WTC11 (cell line): ENCODE measurements at regions not wholly inside any gene's neighbourhood (a gene's known extent, or its start where the extent isn't known, plus 50 kb on each side); places are given as distances from the start of the nearest gene placed in this dataset.

Source experiments
- ATAC-seq: fragments of 200-7000 bp; cut with Tn5 transposase; 2 replicates; pipeline ENCODE4 v1.10.0; 2021; ENCODE audit warnings: mild to moderate bottlenecking, moderate library complexity
- CTCF ChIA-PET: fragments of 300-600 bp; sonication (Branson Sonifier 250); formaldehyde crosslinking; loops from one replicate; lab custom pipeline; 2021; ENCODE audit warnings: antibody characterized with exemption; lab: Charles Lee
- POLR2A ChIA-PET: fragments of 350-600 bp; sonication (Branson Sonifier 250); formaldehyde crosslinking; loops from one replicate; lab custom pipeline; 2021; ENCODE audit warnings: antibody characterized with exemption; lab: Charles Lee
- DNase-seq: peaks from one replicate; pipeline ENCODE4 v3.0.0; 2021; ENCODE audit warnings: low spot score
- H3K27ac Mint-ChIP-seq: 2 replicates; pipeline ENCODE4 v1.8.0; 2021; ENCODE audit warnings: mixed read lengths
- H3K27me3 Mint-ChIP-seq: 2 replicates; pipeline ENCODE4 v1.8.0; 2021; ENCODE audit warnings: low read depth, mild to moderate bottlenecking, moderate library complexity, mixed read lengths
- H3K36me3 Mint-ChIP-seq: 2 replicates; pipeline ENCODE4 v1.8.0; 2021; ENCODE audit warnings: mixed read lengths
- H3K4me1 Mint-ChIP-seq: 2 replicates; pipeline ENCODE4 v1.8.0; 2022; ENCODE audit warnings: mixed read lengths
- H3K4me3 Mint-ChIP-seq: 2 replicates; pipeline ENCODE4 v1.8.0; 2021; ENCODE audit warnings: mild to moderate bottlenecking, moderate library complexity, mixed read lengths
- H3K9me3 Mint-ChIP-seq: 2 replicates; pipeline ENCODE4 v1.8.0; 2021; ENCODE audit warnings: mixed read lengths
- ATF1 ChIP-seq: sonication (generic); formaldehyde crosslinking; IDR thresholded peaks from 2 replicates; pipeline ENCODE4 v1.8.1; 2023; ENCODE audit warnings: mild to moderate bottlenecking, moderate library complexity, missing genetic modification reagents
- CREM ChIP-seq: sonication (generic); formaldehyde crosslinking; IDR thresholded peaks from 2 replicates; pipeline ENCODE4 v1.8.1; 2022; ENCODE audit warnings: mild to moderate bottlenecking, missing genetic modification reagents, moderate library complexity
- E2F4 ChIP-seq: sonication (generic); formaldehyde crosslinking; IDR thresholded peaks from 2 replicates; pipeline ENCODE4 v1.8.1; 2022; ENCODE audit warnings: low read depth, mild to moderate bottlenecking, moderate library complexity, missing genetic modification reagents, borderline replicate concordance
- ESRRA ChIP-seq: sonication (generic); formaldehyde crosslinking; IDR thresholded peaks from 2 replicates; pipeline ENCODE4 v1.8.1; 2022; ENCODE audit warnings: mild to moderate bottlenecking, missing genetic modification reagents, borderline replicate concordance
- MXD4 ChIP-seq: fragments of 250-450 bp; sonication (Bioruptor Pico); IDR thresholded peaks from 2 replicates; pipeline ENCODE4 v1.8.0; 2021; ENCODE audit warnings: mild to moderate bottlenecking, moderate library complexity, borderline replicate concordance
- MYBL2 ChIP-seq: sonication (generic); formaldehyde crosslinking; IDR thresholded peaks from 2 replicates; pipeline ENCODE4 v1.8.1; 2023; ENCODE audit warnings: mild to moderate bottlenecking, moderate library complexity, missing genetic modification reagents
- NFATC4 ChIP-seq: fragments of 250-450 bp; sonication (Bioruptor Pico); IDR thresholded peaks from 2 replicates; pipeline ENCODE4 v1.9.0; 2021; ENCODE audit warnings: mild to moderate bottlenecking
- NR1H2 ChIP-seq: sonication (generic); formaldehyde crosslinking; IDR thresholded peaks from 2 replicates; pipeline ENCODE4 v1.9.0; 2021; ENCODE audit warnings: mild to moderate bottlenecking, moderate library complexity, missing genetic modification reagents
- OVOL2 ChIP-seq: fragments of 250-450 bp; sonication (Bioruptor Pico); IDR thresholded peaks from 2 replicates; pipeline ENCODE4 v1.9.0; 2021; ENCODE audit warnings: mild to moderate bottlenecking, borderline replicate concordance
- PREB ChIP-seq: sonication (generic); formaldehyde crosslinking; IDR thresholded peaks from 2 replicates; pipeline ENCODE4 v1.8.1; 2022; ENCODE audit warnings: mild to moderate bottlenecking, missing genetic modification reagents, moderate library complexity, borderline replicate concordance
- PRRX2 ChIP-seq: fragments of 250-450 bp; sonication (Bioruptor Pico); IDR thresholded peaks from 2 replicates; pipeline ENCODE4 v1.8.0; 2021; ENCODE audit warnings: mild to moderate bottlenecking
- RORB ChIP-seq: fragments of 250-450 bp; sonication (Bioruptor Pico); IDR thresholded peaks from 2 replicates; pipeline ENCODE4 v1.9.0; 2021; ENCODE audit warnings: mild to moderate bottlenecking
- SOX15 ChIP-seq: fragments of 250-450 bp; sonication (Bioruptor Pico); IDR thresholded peaks from 2 replicates; pipeline ENCODE4 v1.9.0; 2021; ENCODE audit warnings: mild to moderate bottlenecking
- SP1 ChIP-seq: sonication (generic); formaldehyde crosslinking; conservative IDR thresholded peaks from 2 replicates; pipeline ENCODE4 v1.8.1; 2022; ENCODE audit warnings: missing genetic modification reagents
- TP53 ChIP-seq: sonication (generic); formaldehyde crosslinking; IDR thresholded peaks from 2 replicates; pipeline ENCODE4 v1.8.1; 2023; ENCODE audit warnings: mild to moderate bottlenecking, missing genetic modification reagents
- ZNF317 ChIP-seq: sonication (generic); formaldehyde crosslinking; IDR thresholded peaks from 2 replicates; pipeline ENCODE4 v1.8.1; 2023; ENCODE audit warnings: low read depth, mild to moderate bottlenecking, moderate library complexity, missing genetic modification reagents, borderline replicate concordance
- ZNF396 ChIP-seq: fragments of 250-450 bp; sonication (Bioruptor Pico); IDR thresholded peaks from 2 replicates; pipeline ENCODE4 v1.8.0; 2021; ENCODE audit warnings: mild to moderate bottlenecking, moderate library complexity, borderline replicate concordance
- ZNF512 ChIP-seq: sonication (generic); formaldehyde crosslinking; IDR thresholded peaks from 2 replicates; pipeline ENCODE4 v1.8.1; 2022; ENCODE audit warnings: missing genetic modification reagents, borderline replicate concordance
- ZNF532 ChIP-seq: fragments of 250-450 bp; sonication (Bioruptor Pico); IDR thresholded peaks from 2 replicates; pipeline ENCODE4 v1.9.0; 2021; ENCODE audit warnings: mild to moderate bottlenecking, borderline replicate concordance
- ZSCAN18 ChIP-seq: fragments of 250-450 bp; sonication (Bioruptor Pico); IDR thresholded peaks from 2 replicates; pipeline ENCODE4 v2.1.2; 2022; ENCODE audit warnings: mild to moderate bottlenecking, moderate library complexity

GRCh38 chr13:71045101-71045500 lies 821.9 kb downstream of the DACH1 start:
- no peaks in the 10 kb centered on the region for H3K9me3 Mint-ChIP-seq
- H3K27ac Mint-ChIP-seq = no peak overlapping the region
- DNase-seq (no peak), ATAC-seq (no peak)
- H3K36me3 Mint-ChIP-seq = no peaks in the 10 kb centered on the region
- no peak overlapping the region for H3K4me3 Mint-ChIP-seq
- no peak for TF ChIP-seq ATF1 (CRISPR knock-in tag)
- no peak for TF ChIP-seq TP53 (CRISPR knock-in tag)
- no peak for TF ChIP-seq ESRRA (CRISPR knock-in tag)
- ChIA-PET CTCF (no interaction called here), POLR2A (no interaction called here)
- peaks cover 37% of the 10 kb centered on the region for H3K4me1 Mint-ChIP-seq
- H3K27me3 Mint-ChIP-seq = peaks cover 21% of the 10 kb centered on the region

- H3K27ac Mint-ChIP-seq = no peak overlapping the region
- POLR2A ChIA-PET = no interaction called here
- TF ChIP-seq SP1 (CRISPR knock-in tag) (no peak), PREB (CRISPR knock-in tag) (no peak), ZSCAN18 (CRISPR knock-in tag) (no peak), CREM (no peak), E2F4 (CRISPR knock-in tag) (no peak), SOX15 (no peak), MYBL2 (CRISPR knock-in tag) (no peak)
- peaks cover 20% of the 10 kb centered on the region for H3K4me1 Mint-ChIP-seq
- CTCF ChIA-PET = no interaction called here
- no peaks in the 10 kb centered on the region for H3K9me3 Mint-ChIP-seq
- ATAC-seq = peak; percentile 58; the same call in 1 of the 2 replicates
- no peak for DNase-seq
- H3K36me3 Mint-ChIP-seq = no peaks in the 10 kb centered on the region
- no peak overlapping the region for H3K4me3 Mint-ChIP-seq
- H3K27me3 Mint-ChIP-seq = peaks cover 64% of the 10 kb centered on the region
Measured at GRCh38 chr13:71039440-71039839, 827.6 kb downstream of the DACH1 start.

- H3K4me3 Mint-ChIP-seq = no peak overlapping the region
- TF ChIP-seq ZNF317 (CRISPR knock-in tag) (no peak), NFATC4 (CRISPR knock-in tag) (no peak), OVOL2 (CRISPR knock-in tag) (no peak), PRRX2 (CRISPR knock-in tag) (no peak), MYBL2 (CRISPR knock-in tag) (no peak), RORB (CRISPR knock-in tag) (no peak), ZNF396 (CRISPR knock-in tag) (no peak), NR1H2 (no peak), MXD4 (CRISPR knock-in tag) (no peak), ZNF512 (no peak), ZNF532 (CRISPR knock-in tag) (no peak), ESRRA (CRISPR knock-in tag) (no peak)
- TF ChIP-seq, all 79 proteins: peak for 0
- ChIA-PET POLR2A (no interaction called here), CTCF (no interaction called here)
- peaks cover 13% of the 10 kb centered on the region for H3K36me3 Mint-ChIP-seq
- no peak overlapping the region for H3K27ac Mint-ChIP-seq
- peaks cover 13% of the 10 kb centered on the region for H3K4me1 Mint-ChIP-seq
- DNase-seq = no peak
- peaks cover 92% of the 10 kb centered on the region for H3K27me3 Mint-ChIP-seq
- peaks cover 14% of the 10 kb centered on the region for H3K9me3 Mint-ChIP-seq
- ATAC-seq = no peak
Measured at GRCh38 chr13:71034018-71034417, 833.0 kb downstream of the DACH1 start.
